ENCODE measurements at regions not wholly inside any gene's neighbourhood (a gene's known extent, or its start where the extent isn't known, plus 50 kb on each side); places are given as distances from the start of the nearest gene placed in this dataset.

DNA sequence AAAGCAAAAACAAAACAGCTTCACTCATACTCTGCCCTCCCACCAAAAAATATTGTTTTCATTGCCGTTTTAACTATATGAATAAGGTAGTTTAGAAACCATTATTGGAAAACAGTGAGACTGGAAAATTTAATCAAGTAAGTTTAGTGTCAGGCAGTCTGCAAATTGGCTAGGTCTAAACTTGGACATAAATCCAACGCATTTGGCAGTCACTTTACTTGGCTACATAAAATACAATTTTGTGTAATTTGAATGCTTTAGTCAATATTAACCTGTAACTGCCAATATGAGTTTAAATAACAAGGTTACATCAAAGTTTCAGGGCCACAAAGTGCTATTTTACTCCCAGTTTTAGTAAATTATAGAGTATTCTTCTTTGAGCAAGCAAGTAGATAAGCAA, 202.3 kb upstream of the SLC38A2 start:
- Histone ChIP-seq H3K9ac (ENCODE audit: insufficient read depth, low read length, poor library complexity, severe bottlenecking) (no peak overlapping the region), H3K4me2 (replicated peaks; ENCODE audit: extremely low read depth, low read length, poor library complexity, severe bottlenecking) (no peak overlapping the region), H2AFZ (ENCODE audit: insufficient read depth, low read depth, low read length, poor library complexity, severe bottlenecking) (no peak overlapping the region), H3K4me1 (ENCODE audit: control insufficient read depth in 1 of 2, insufficient read depth in 2 of 2, low read length in 2 of 2) (no peaks in the 10 kb centered on the region), H3K27ac (ENCODE audit: low read depth in 1 of 2, low read length in 2 of 2) (no peak overlapping the region), H3K9me3 (replicated peaks in 1 of 2; ENCODE audit: control insufficient read depth in 1 of 2, insufficient read depth in 1 of 2, low read length in 2 of 2) (peaks cover 0 to 1% of the 10 kb centered on the region in 2 donors), H3K36me3 (replicated peaks in 1 of 2; ENCODE audit: control insufficient read depth in 1 of 2, insufficient read depth in 2 of 2, low read length in 2 of 2) (no peaks in the 10 kb centered on the region), H3K27me3 (ENCODE audit: control insufficient read depth in 2 of 2, insufficient read depth in 2 of 2, low read length in 2 of 2) (no peaks in the 10 kb centered on the region), H4K20me1 (ENCODE audit: insufficient read depth, low read length) (no peaks in the 10 kb centered on the region), H3K4me3 (replicated peaks in 1 of 3; ENCODE audit: low read depth in 2 of 3, low read length in 3 of 3) (no peak overlapping the region), H3K79me2 (ENCODE audit: insufficient read depth, low read length) (no peaks in the 10 kb centered on the region)
- no peak for DNase-seq
- intact Hi-C loops (cut with micrococcal nuclease), result no loop called here
- Mint-ChIP-seq H3K4me1 (peaks cover 2% of the 10 kb centered on the region), H3K27ac (no peak overlapping the region), H3K27me3 (ENCODE audit: low read depth in 3 of 3) (no peaks in the 10 kb centered on the region), H3K36me3 (no peaks in the 10 kb centered on the region), H3K9me3 (peaks cover 0 to 4% (median 0%) of the 10 kb centered on the region in 7 donors), H3K4me3 (no peak overlapping the region)
- WGBS (ENCODE audit: insufficient coverage), result no CpG with 5 or more reads among the region's 2 CpGs
- TF ChIP-seq, protein P1, sequence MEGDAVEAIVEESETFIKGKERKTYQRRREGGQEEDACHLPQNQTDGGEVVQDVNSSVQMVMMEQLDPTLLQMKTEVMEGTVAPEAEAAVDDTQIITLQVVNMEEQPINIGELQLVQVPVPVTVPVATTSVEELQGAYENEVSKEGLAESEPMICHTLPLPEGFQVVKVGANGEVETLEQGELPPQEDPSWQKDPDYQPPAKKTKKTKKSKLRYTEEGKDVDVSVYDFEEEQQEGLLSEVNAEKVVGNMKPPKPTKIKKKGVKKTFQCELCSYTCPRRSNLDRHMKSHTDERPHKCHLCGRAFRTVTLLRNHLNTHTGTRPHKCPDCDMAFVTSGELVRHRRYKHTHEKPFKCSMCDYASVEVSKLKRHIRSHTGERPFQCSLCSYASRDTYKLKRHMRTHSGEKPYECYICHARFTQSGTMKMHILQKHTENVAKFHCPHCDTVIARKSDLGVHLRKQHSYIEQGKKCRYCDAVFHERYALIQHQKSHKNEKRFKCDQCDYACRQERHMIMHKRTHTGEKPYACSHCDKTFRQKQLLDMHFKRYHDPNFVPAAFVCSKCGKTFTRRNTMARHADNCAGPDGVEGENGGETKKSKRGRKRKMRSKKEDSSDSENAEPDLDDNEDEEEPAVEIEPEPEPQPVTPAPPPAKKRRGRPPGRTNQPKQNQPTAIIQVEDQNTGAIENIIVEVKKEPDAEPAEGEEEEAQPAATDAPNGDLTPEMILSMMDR (IDR thresholded peaks at IDR 0.05), result no peak

DNA sequence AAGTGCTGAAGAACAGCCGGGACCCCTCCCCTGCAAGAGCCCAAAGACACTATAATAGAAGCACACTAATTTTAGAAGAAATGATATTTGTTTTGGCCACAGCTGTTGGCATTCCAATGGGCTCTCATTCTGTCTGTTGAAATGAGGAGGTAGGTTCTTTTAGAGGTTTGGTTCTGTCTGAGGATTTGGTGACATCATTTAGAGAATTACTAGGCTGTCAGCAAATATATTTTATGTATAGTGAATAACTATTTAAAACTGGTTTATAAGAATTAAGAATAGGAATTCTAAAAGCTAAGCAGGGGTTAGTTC, 200.7 kb upstream of the SLC38A2 start:
- no peak for DNase-seq
- H3K27me3 ChIP-seq (ENCODE audit: control insufficient read depth in 2 of 2, insufficient read depth in 2 of 2, low read length in 2 of 2), result no peaks in the 10 kb centered on the region
- no peak overlapping the region for H3K4me2 ChIP-seq (replicated peaks; ENCODE audit: extremely low read depth, low read length, poor library complexity, severe bottlenecking)
- intact Hi-C loops (cut with micrococcal nuclease), result no loop called here
- H3K79me2 ChIP-seq (ENCODE audit: insufficient read depth, low read length), result no peaks in the 10 kb centered on the region
- WGBS (ENCODE audit: insufficient coverage), result no CpG with 5 or more reads among the region's 1 CpG
- H3K4me3 Mint-ChIP-seq, result no peak overlapping the region
- H3K27ac Mint-ChIP-seq, result no peak overlapping the region
- H3K27ac ChIP-seq (ENCODE audit: low read depth in 1 of 2, low read length in 2 of 2), result no peak overlapping the region
- H3K4me3 ChIP-seq (replicated peaks in 1 of 3; ENCODE audit: low read depth in 2 of 3, low read length in 3 of 3), result no peak overlapping the region
- peaks cover 14 to 16% of the 10 kb centered on the region in 2 donors for H3K9me3 ChIP-seq (replicated peaks in 1 of 2; ENCODE audit: control insufficient read depth in 1 of 2, insufficient read depth in 1 of 2, low read length in 2 of 2)
- peaks cover 2% of the 10 kb centered on the region for H3K4me1 Mint-ChIP-seq
- TF ChIP-seq, protein P1 (IDR thresholded peaks at IDR 0.05), result no peak
- no peaks in the 10 kb centered on the region for H3K36me3 ChIP-seq (replicated peaks in 1 of 2; ENCODE audit: control insufficient read depth in 1 of 2, insufficient read depth in 2 of 2, low read length in 2 of 2)
- no peak overlapping the region for H2AFZ ChIP-seq (ENCODE audit: insufficient read depth, low read depth, low read length, poor library complexity, severe bottlenecking)
- no peaks in the 10 kb centered on the region for H3K27me3 Mint-ChIP-seq (ENCODE audit: low read depth in 3 of 3)
- peaks cover 9 to 15% (median 10%) of the 10 kb centered on the region in 7 donors for H3K9me3 Mint-ChIP-seq
- no peaks in the 10 kb centered on the region for H3K4me1 ChIP-seq (ENCODE audit: control insufficient read depth in 1 of 2, insufficient read depth in 2 of 2, low read length in 2 of 2)
- H4K20me1 ChIP-seq (ENCODE audit: insufficient read depth, low read length), result no peaks in the 10 kb centered on the region
- H3K36me3 Mint-ChIP-seq, result peaks cover 5 to 6% of the 10 kb centered on the region in 2 donors
- H3K9ac ChIP-seq (ENCODE audit: insufficient read depth, low read length, poor library complexity, severe bottlenecking), result no peak overlapping the region

Measured in CD14-positive monocyte (primary cell).